GM23248 (cell line): ENCODE measurements at regions not wholly inside any gene's neighbourhood (a gene's known extent, or its start where the extent isn't known, plus 50 kb on each side); places are given as distances from the start of the nearest gene placed in this dataset.
A peak's percentile ranks its signal among the peaks of the same experiment; 100 is the strongest.

Experiments used
- DNase-seq: peaks from one replicate; pipeline ENCODE4 v3.0.0-alpha.2; 2015
- H2AFZ ChIP-seq: fragments of 200-600 bp; sonication (generic); 2 replicates; pipeline ENCODE4 v1.6.1; 2016; ENCODE audit warnings: antibody characterized with exemption
- H3F3A ChIP-seq: fragments of 200-600 bp; sonication (generic); 2 replicates; pipeline ENCODE4 v1.6.1; 2016; ENCODE audit warnings: mild to moderate bottlenecking, antibody characterized with exemption, mixed run types; ENCODE audit not compliant: insufficient read depth
- H3K27ac ChIP-seq: fragments of 200-600 bp; sonication (generic); 2 replicates; pipeline ENCODE4 v1.5.1; 2016; ENCODE audit warnings: mild to moderate bottlenecking
- H3K27me3 ChIP-seq: fragments of 200-600 bp; sonication (generic); replicated peaks from 2 replicates; pipeline ENCODE4 v1.6.1; 2016; ENCODE audit warnings: mild to moderate bottlenecking; ENCODE audit not compliant: insufficient read depth
- H3K36me3 ChIP-seq: fragments of 200-600 bp; sonication (generic); 2 replicates; pipeline ENCODE4 v1.6.1; 2016; ENCODE audit warnings: low read depth, mild to moderate bottlenecking
- H3K4me1 ChIP-seq: fragments of 200-600 bp; sonication (generic); 2 replicates; pipeline ENCODE4 v1.6.1; 2016; ENCODE audit warnings: mild to moderate bottlenecking; ENCODE audit not compliant: insufficient read depth
- H3K4me2 ChIP-seq: fragments of 200-600 bp; sonication (generic); one replicate; pipeline ENCODE4 v1.6.1; 2016; ENCODE audit warnings: mild to moderate bottlenecking; ENCODE audit not compliant: unreplicated experiment
- H3K4me3 ChIP-seq: fragments of 200-600 bp; sonication (generic); 2 replicates; pipeline ENCODE4 v1.5.1; 2016; ENCODE audit warnings: mild to moderate bottlenecking
- H3K79me2 ChIP-seq: fragments of 200-600 bp; sonication (generic); 2 replicates; pipeline ENCODE4 v1.6.1; 2016; ENCODE audit warnings: mild to moderate bottlenecking; ENCODE audit not compliant: insufficient read depth
- H3K9ac ChIP-seq: fragments of 200-600 bp; sonication (generic); 2 replicates; pipeline ENCODE4 v1.6.1; 2016; ENCODE audit warnings: mild to moderate bottlenecking
- H3K9me2 ChIP-seq: fragments of 200-600 bp; sonication (generic); 2 replicates; pipeline ENCODE4 v1.6.1; 2016; ENCODE audit warnings: mixed run types, mild to moderate bottlenecking, moderate library complexity; ENCODE audit not compliant: insufficient read depth
- H3K9me3 ChIP-seq: fragments of 200-600 bp; sonication (generic); one replicate; pipeline ENCODE4 v1.6.1; 2017; ENCODE audit warnings: low read depth
- H4K20me1 ChIP-seq: fragments of 200-600 bp; sonication (generic); 2 replicates; pipeline ENCODE4 v1.6.0; 2016; ENCODE audit not compliant: insufficient read depth
- EZH2 ChIP-seq: fragments of 200-600 bp; sonication (generic); IDR thresholded peaks from 2 replicates; pipeline ENCODE4 v1.6.1; 2018; ENCODE audit warnings: antibody characterized with exemption, mild to moderate bottlenecking; ENCODE audit not compliant: insufficient read depth, poor library complexity, severe bottlenecking
- EZH2phosphoT487 ChIP-seq: fragments of 200-600 bp; sonication (generic); IDR thresholded peaks from 2 replicates; pipeline ENCODE4 v1.6.1; 2018; ENCODE audit warnings: antibody characterized with exemption, moderate library complexity, mild to moderate bottlenecking, low read depth; ENCODE audit not compliant: insufficient read depth
- WGBS, 2 experiments: methylation state at CpG; one replicate each; pipeline ENCODE4 v1.1.6; 2015 to 2017; ENCODE audit warnings: low lambda C conversion rate in 2 of 2, low coverage in 1 of 2; ENCODE audit errors: missing lambda C conversion rate in 2 of 2; 5-methylcytosine and 5-hydroxymethylcytosine counted together
- in situ Hi-C: fragments of 300-500 bp; cut with MboI; formaldehyde crosslinking; loops from 2 replicates; pipeline ENCODE4 v1.15.0; 2020

GRCh38 chrX:45309096-45309495, 108.4 kb upstream of the DIPK2B start:
- in situ Hi-C loops: loop anchor here (25.0 kb wide), 1 partner anchor 428 kb away; no protein-coding TSS in a partner anchor
- no peaks in the 10 kb centered on the region for H3K27me3 ChIP-seq
- no peaks in the 10 kb centered on the region for H3K4me1 ChIP-seq
- no peaks in the 10 kb centered on the region for H3K9me2 ChIP-seq
- 96 to 98% methylated on average over 4 of the region's 4 CpGs for WGBS, 2 experiments
- no peaks in the 10 kb centered on the region for H3K36me3 ChIP-seq
- no peak overlapping the region for H3K9ac ChIP-seq
- no peaks in the 10 kb centered on the region for H3K79me2 ChIP-seq
- H3K27ac ChIP-seq: no peak overlapping the region
- no peaks in the 10 kb centered on the region for H3F3A ChIP-seq
- no peak overlapping the region for H3K4me3 ChIP-seq
- H4K20me1 ChIP-seq: no peaks in the 10 kb centered on the region
- H3K4me2 ChIP-seq: no peak overlapping the region
- H3K9me3 ChIP-seq: no peaks in the 10 kb centered on the region
- DNase-seq: peak; percentile 30
- TF ChIP-seq EZH2phosphoT487: no peak
- TF ChIP-seq EZH2: no peak
- no peak overlapping the region for H2AFZ ChIP-seq

GRCh38 chrX:45306794-45307193, 106.1 kb upstream of the DIPK2B start:
- Histone ChIP-seq H3K9me2 (no peaks in the 10 kb centered on the region), H3K9ac (no peak overlapping the region), H2AFZ (no peak overlapping the region), H3K4me2 (no peak overlapping the region), H3K27me3 (no peaks in the 10 kb centered on the region), H3K79me2 (no peaks in the 10 kb centered on the region), H3K9me3 (no peaks in the 10 kb centered on the region), H3K4me3 (no peak overlapping the region), H3K36me3 (no peaks in the 10 kb centered on the region), H3K27ac (no peak overlapping the region), H3F3A (no peaks in the 10 kb centered on the region), H3K4me1 (no peaks in the 10 kb centered on the region), H4K20me1 (no peaks in the 10 kb centered on the region)
- in situ Hi-C loops: loop anchor here (25.0 kb wide), 1 partner anchor 431 kb away; no protein-coding TSS in a partner anchor
- DNase-seq: no peak
- 90 to 92% methylated on average over 1 of the region's 1 CpG for WGBS, 2 experiments
- TF ChIP-seq EZH2phosphoT487: no peak
- no peak for TF ChIP-seq EZH2

GRCh38 chrX:45300638-45301037, 100.0 kb upstream of the DIPK2B start:
- no peak overlapping the region for H3K4me2 ChIP-seq
- in situ Hi-C loops: loop anchor here (25.0 kb wide), 1 partner anchor 437 kb away; no protein-coding TSS in a partner anchor
- WGBS, 2 experiments: 95 to 100% methylated on average over 1 to 2 of the region's 2 CpGs

GRCh38 chrX:45295259-45295986, 94.7 kb upstream of the DIPK2B start:
- H3K79me2 ChIP-seq: no peaks in the 10 kb centered on the region
- H3K4me2 ChIP-seq: no peak overlapping the region
- no peaks in the 10 kb centered on the region for H3K36me3 ChIP-seq
- H3K9me2 ChIP-seq: no peaks in the 10 kb centered on the region
- no peak overlapping the region for H2AFZ ChIP-seq
- no peaks in the 10 kb centered on the region for H3K27me3 ChIP-seq
- no peak overlapping the region for H3K9ac ChIP-seq
- no peak overlapping the region for H3K4me3 ChIP-seq
- no peak overlapping the region for H3K27ac ChIP-seq
- no peaks in the 10 kb centered on the region for H3K9me3 ChIP-seq
- in situ Hi-C loops: no loop called here
- no peak for TF ChIP-seq EZH2
- no peak for TF ChIP-seq EZH2phosphoT487
- H3K4me1 ChIP-seq: 0 out of 2 replicates have a peak, but pooled peaks cover 3% of the 10 kb centered on the region
- 15 to 16% methylated on average over 3 of the region's 3 CpGs for WGBS, 2 experiments
- DNase-seq: peak; percentile 7
- no peaks in the 10 kb centered on the region for H3F3A ChIP-seq
- no peaks in the 10 kb centered on the region for H4K20me1 ChIP-seq

More at GRCh38 chrX:45300638-45301037, 100.0 kb upstream of the DIPK2B start:
- no peaks in the 10 kb centered on the region for H3K9me2 ChIP-seq
- no peaks in the 10 kb centered on the region for H3K79me2 ChIP-seq
- H3F3A ChIP-seq: no peaks in the 10 kb centered on the region
- no peak overlapping the region for H3K9ac ChIP-seq
- TF ChIP-seq EZH2 (no peak), EZH2phosphoT487 (no peak)
- no peak overlapping the region for H3K4me3 ChIP-seq
- H2AFZ ChIP-seq: no peak overlapping the region
- no peaks in the 10 kb centered on the region for H3K36me3 ChIP-seq
- H3K9me3 ChIP-seq: no peaks in the 10 kb centered on the region
- no peaks in the 10 kb centered on the region for H3K27me3 ChIP-seq
- no peaks in the 10 kb centered on the region for H4K20me1 ChIP-seq
- H3K4me1 ChIP-seq: no peaks in the 10 kb centered on the region
- DNase-seq: no peak
- H3K27ac ChIP-seq: no peak overlapping the region

GRCh38 chrX:45274576-45274975, 73.9 kb upstream of the DIPK2B start:
- in situ Hi-C loops: no loop called here
- no peak overlapping the region for H2AFZ ChIP-seq
- 0 to 11% methylated on average over 1 of the region's 1 CpG for WGBS, 2 experiments

More at GRCh38 chrX:45274576-45274975, 73.9 kb upstream of the DIPK2B start:
- H3K9me3 ChIP-seq: no peaks in the 10 kb centered on the region
- no peak overlapping the region for H3K9ac ChIP-seq
- H3F3A ChIP-seq: no peaks in the 10 kb centered on the region
- no peak overlapping the region for H3K27ac ChIP-seq
- no peaks in the 10 kb centered on the region for H3K4me1 ChIP-seq
- H3K79me2 ChIP-seq: no peaks in the 10 kb centered on the region
- H3K4me2 ChIP-seq: no peak overlapping the region
- H3K4me3 ChIP-seq: no peak overlapping the region
- H4K20me1 ChIP-seq: no peaks in the 10 kb centered on the region
- TF ChIP-seq EZH2 (no peak), EZH2phosphoT487 (no peak)
- H3K27me3 ChIP-seq: no peaks in the 10 kb centered on the region
- peak; percentile 39 for DNase-seq
- H3K9me2 ChIP-seq: no peaks in the 10 kb centered on the region
- H3K36me3 ChIP-seq: no peaks in the 10 kb centered on the region
